ENCODE measurements at regions not wholly inside any gene's neighbourhood (a gene's known extent, or its start where the extent isn't known, plus 50 kb on each side); places are given as distances from the start of the nearest gene placed in this dataset.

DNA sequence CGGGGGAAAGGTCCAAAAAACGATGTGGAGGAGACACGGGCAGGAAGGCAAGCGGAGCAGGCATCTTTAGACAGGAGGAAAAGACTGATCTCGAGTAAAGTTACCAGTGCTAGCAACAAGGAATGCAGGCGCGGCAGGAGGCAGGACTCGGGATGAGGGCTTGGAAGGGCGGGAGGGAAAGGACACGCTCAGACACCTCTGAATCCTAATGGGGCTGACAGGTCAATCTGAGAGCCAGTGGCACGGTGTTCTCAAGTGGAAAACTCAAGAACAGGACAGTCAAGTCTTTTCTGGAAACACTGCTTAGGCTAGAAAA lies 155.3 kb upstream of the COBL start:
- no peaks in the 10 kb centered on the region for H3K4me1 ChIP-seq (ENCODE audit: control insufficient read depth, insufficient read depth, low read length)

More for the DNA sequence above, 155.3 kb upstream of the COBL start:
- H3K56ac ChIP-seq (ENCODE audit: extremely low read depth, insufficient read depth, low read length): no peak overlapping the region
- BruUV-seq (replicated peaks): no TSS peak
- H3K23ac ChIP-seq (ENCODE audit: low read depth, low read length): no peak overlapping the region
- H2BK15ac ChIP-seq (ENCODE audit: low read depth, low read length): no peak overlapping the region
- no peak overlapping the region for H3K14ac ChIP-seq (replicated peaks; ENCODE audit: low read depth, low read length)
- no peak overlapping the region for H2AK9ac ChIP-seq (replicated peaks; ENCODE audit: low read depth, low read length, poor library complexity)
- H3K79me1 ChIP-seq (ENCODE audit: low read depth in 1 of 2, low read length in 2 of 2): no peaks in the 10 kb centered on the region
- no peak overlapping the region for H2BK120ac ChIP-seq (ENCODE audit: low read depth, low read length)
- ChIA-PET POLR2A (ENCODE audit: unreplicated experiment) (no interaction called here), CTCF (no interaction called here)
- intact Hi-C loops (cut with micrococcal nuclease): no loop called here
- no peak overlapping the region for H3K4me2 ChIP-seq (ENCODE audit: low read depth, low read length)
- in situ Hi-C loops (cut with MboI; ENCODE audit: low sequenced_read_pairs): no loop called here
- no peak overlapping the region for H3K27ac ChIP-seq (ENCODE audit: insufficient read depth, low read length)
- ATAC-seq (ENCODE audit: low read depth) (no peak), DNase-seq (no peak)
- no peaks in the 10 kb centered on the region for H3K9me1 ChIP-seq (ENCODE audit: insufficient read depth, low read length)
- TF ChIP-seq CEBPB (IDR thresholded peaks at IDR 0.05; ENCODE audit: low read depth, low read length): no peak
- TF ChIP-seq BHLHE40 (IDR thresholded peaks at IDR 0.05; ENCODE audit: low read depth, low read length): no peak
- TF ChIP-seq RAD21 (IDR thresholded peaks at IDR 0.05; ENCODE audit: low read length): no peak
- TF ChIP-seq, protein P1, sequence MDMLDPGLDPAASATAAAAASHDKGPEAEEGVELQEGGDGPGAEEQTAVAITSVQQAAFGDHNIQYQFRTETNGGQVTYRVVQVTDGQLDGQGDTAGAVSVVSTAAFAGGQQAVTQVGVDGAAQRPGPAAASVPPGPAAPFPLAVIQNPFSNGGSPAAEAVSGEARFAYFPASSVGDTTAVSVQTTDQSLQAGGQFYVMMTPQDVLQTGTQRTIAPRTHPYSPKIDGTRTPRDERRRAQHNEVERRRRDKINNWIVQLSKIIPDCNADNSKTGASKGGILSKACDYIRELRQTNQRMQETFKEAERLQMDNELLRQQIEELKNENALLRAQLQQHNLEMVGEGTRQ (IDR thresholded peaks at IDR 0.05; ENCODE audit: low read depth, low read length): no peak
- no peak for TF ChIP-seq FOS (IDR thresholded peaks at IDR 0.05; ENCODE audit: low read depth, low read length)
- TF ChIP-seq MAZ (IDR thresholded peaks at IDR 0.05; ENCODE audit: borderline replicate concordance, low read depth, low read length): no peak
- no peak for TF ChIP-seq NFE2L2 (IDR thresholded peaks at IDR 0.05; ENCODE audit: low read depth, low read length)
- no peak for TF ChIP-seq POLR2A (IDR thresholded peaks at IDR 0.05; ENCODE audit: low read depth, low read length)
- TF ChIP-seq CTCF (conservative IDR thresholded peaks at IDR 0.05; ENCODE audit: low read depth, low read length): no peak
- TF ChIP-seq ELK1 (IDR thresholded peaks at IDR 0.05; ENCODE audit: borderline replicate concordance, low read depth, low read length): no peak
- no peak for TF ChIP-seq MAFK (IDR thresholded peaks at IDR 0.05; ENCODE audit: low read depth, low read length)
- TF ChIP-seq MXI1 (IDR thresholded peaks at IDR 0.05; ENCODE audit: borderline replicate concordance, low read depth, low read length): no peak
- no peak overlapping the region for H2AFZ ChIP-seq (replicated peaks; ENCODE audit: low read length, poor library complexity)
- dilution Hi-C loops (cut with HindIII; ENCODE audit: low sequenced_read_pairs, unreplicated experiment): no loop called here
- H4K20me1 ChIP-seq (ENCODE audit: insufficient read depth, low read length): no peaks in the 10 kb centered on the region
- H3K27me3 ChIP-seq (ENCODE audit: control insufficient read depth, insufficient read depth, low read length): no peaks in the 10 kb centered on the region
- H4K91ac ChIP-seq (ENCODE audit: insufficient read depth, low read depth, low read length): no peak overlapping the region
- no peak overlapping the region for H3K9ac ChIP-seq (ENCODE audit: low read depth, low read length)
- no peak overlapping the region for H3K18ac ChIP-seq (ENCODE audit: low read depth, low read length)
- no peak overlapping the region for H2AK5ac ChIP-seq (ENCODE audit: low read depth, low read length)
- H3K36me3 ChIP-seq (ENCODE audit: control insufficient read depth, insufficient read depth, low read length): no peaks in the 10 kb centered on the region
- H2BK20ac ChIP-seq (ENCODE audit: low read depth, low read length): no peak overlapping the region
- H3K9me3 ChIP-seq (ENCODE audit: control insufficient read depth, insufficient read depth, low read length): peaks cover 41% of the 10 kb centered on the region
- no peak overlapping the region for H4K8ac ChIP-seq (ENCODE audit: low read depth in 2 of 2, low read length in 2 of 2)
- 13% methylated on average over 3 of the region's 11 CpGs; no CpG with 5 or more reads in 1 of the 2 experiments for WGBS, 2 experiments (ENCODE audit: extremely low coverage in 2 of 2, insufficient read length in 1 of 2)
- no peak overlapping the region for H2BK5ac ChIP-seq (ENCODE audit: low read depth, low read length, poor library complexity, severe bottlenecking)
- no peak overlapping the region for H4K5ac ChIP-seq (ENCODE audit: low read depth, low read length)
- H3K4me3 ChIP-seq (ENCODE audit: insufficient read depth, low read depth, low read length): no peak overlapping the region
- H3K4ac ChIP-seq (ENCODE audit: low read depth, low read length): no peak overlapping the region
